IMR-90 (cell line): ENCODE measurements at regions not wholly inside any gene's neighbourhood (a gene's known extent, or its start where the extent isn't known, plus 50 kb on each side); places are given as distances from the start of the nearest gene placed in this dataset.

Experiments used
- ATAC-seq: fragments of 200-7000 bp; cut with Tn5 transposase; 2 replicates; pipeline ENCODE4 v1.9.1; 2020; ENCODE audit warnings: low read depth, mild to moderate bottlenecking, moderate library complexity
- BruUV-seq: library from RNA; stranded (reverse); fragments of 400-500 nt; replicated peaks from 2 replicates; lab custom pipeline; 2021; lab: Mats Ljungman, UMichigan
- CTCF ChIA-PET: fragments of 300-600 bp; formaldehyde crosslinking; extraction: SDS; loops from one replicate; lab custom pipeline; 2021; ENCODE audit warnings: antibody characterized with exemption; lab: Yijun Ruan, JAX
- POLR2A ChIA-PET: fragments of 300-600 bp; sonication (Branson Sonifier 250); formaldehyde crosslinking; loops from one replicate; lab custom pipeline; 2022; ENCODE audit warnings: antibody characterized with exemption; ENCODE audit not compliant: unreplicated experiment; lab: Charles Lee
- DNase-seq: peaks from one replicate; pipeline ENCODE4 v3.0.0; 2013
- H2AFZ ChIP-seq: replicated peaks from 2 replicates; pipeline ENCODE3; 2013; ENCODE audit warnings: low read length, mild to moderate bottlenecking; ENCODE audit not compliant: poor library complexity
- H2AK5ac ChIP-seq: 2 replicates; pipeline ENCODE4 v1.6.1; 2013; ENCODE audit warnings: low read depth, low read length, inconsistent platforms
- H2AK9ac ChIP-seq: replicated peaks from 2 replicates; pipeline ENCODE3; 2013; ENCODE audit warnings: mild to moderate bottlenecking, low read depth, low read length, moderate library complexity; ENCODE audit not compliant: poor library complexity
- H2BK120ac ChIP-seq: 2 replicates; pipeline ENCODE4 v1.6.1; 2013; ENCODE audit warnings: low read depth, low read length, inconsistent platforms
- H2BK15ac ChIP-seq: 3 replicates; pipeline ENCODE4 v1.6.1; 2013; ENCODE audit warnings: low read depth, low read length, inconsistent platforms
- H2BK20ac ChIP-seq: 2 replicates; pipeline ENCODE4 v1.6.1; 2013; ENCODE audit warnings: low read depth, mild to moderate bottlenecking, inconsistent platforms, low read length, moderate library complexity
- H2BK5ac ChIP-seq: 2 replicates; pipeline ENCODE4 v1.6.1; 2013; ENCODE audit warnings: mild to moderate bottlenecking, low read depth, low read length, inconsistent platforms; ENCODE audit not compliant: poor library complexity, severe bottlenecking
- H3K14ac ChIP-seq: replicated peaks from 2 replicates; pipeline ENCODE4 v1.6.1; 2013; ENCODE audit warnings: low read depth, low read length, inconsistent platforms
- H3K18ac ChIP-seq: 2 replicates; pipeline ENCODE4 v1.6.1; 2013; ENCODE audit warnings: low read depth, low read length, control low read depth
- H3K23ac ChIP-seq: 2 replicates; pipeline ENCODE4 v1.6.1; 2013; ENCODE audit warnings: low read depth, low read length, inconsistent platforms
- H3K27ac ChIP-seq: 2 replicates; pipeline ENCODE4 v1.5.1; 2013; ENCODE audit warnings: mild to moderate bottlenecking, control low read depth, low read length; ENCODE audit not compliant: insufficient read depth
- H3K27me3 ChIP-seq: 2 replicates; pipeline ENCODE4 v1.6.1; 2013; ENCODE audit warnings: low read length; ENCODE audit not compliant: control insufficient read depth, insufficient read depth
- H3K36me3 ChIP-seq: 2 replicates; pipeline ENCODE4 v1.6.1; 2013; ENCODE audit warnings: low read length, mixed read lengths; ENCODE audit not compliant: control insufficient read depth, insufficient read depth
- H3K4ac ChIP-seq: 2 replicates; pipeline ENCODE4 v1.6.1; 2013; ENCODE audit warnings: low read depth, low read length, inconsistent platforms
- H3K4me1 ChIP-seq: 2 replicates; pipeline ENCODE4 v1.6.1; 2013; ENCODE audit warnings: low read length, mixed read lengths; ENCODE audit not compliant: control insufficient read depth, insufficient read depth
- H3K4me2 ChIP-seq: 2 replicates; pipeline ENCODE4 v1.6.1; 2013; ENCODE audit warnings: low read depth, mild to moderate bottlenecking, control low read depth, low read length, moderate library complexity
- H3K4me3 ChIP-seq: 2 replicates; pipeline ENCODE4 v1.5.1; 2013; ENCODE audit warnings: low read depth, mild to moderate bottlenecking, control low read depth, low read length, moderate library complexity; ENCODE audit not compliant: insufficient read depth
- H3K56ac ChIP-seq: 2 replicates; pipeline ENCODE4 v1.6.1; 2013; ENCODE audit warnings: low read length, inconsistent platforms; ENCODE audit not compliant: insufficient read depth; ENCODE audit errors: extremely low read depth
- H3K79me1 ChIP-seq, 2 experiments: 2 replicates each; pipeline ENCODE4 v1.6.1; 2013; ENCODE audit warnings: low read length in 2 of 2, inconsistent platforms in 1 of 2, low read depth in 1 of 2
- H3K9ac ChIP-seq: 2 replicates; pipeline ENCODE4 v1.6.1; 2013; ENCODE audit warnings: low read depth, low read length, control low read depth
- H3K9me1 ChIP-seq: 2 replicates; pipeline ENCODE4 v1.6.1; 2013; ENCODE audit warnings: low read length, inconsistent platforms; ENCODE audit not compliant: insufficient read depth
- H3K9me3 ChIP-seq: 2 replicates; pipeline ENCODE4 v1.6.1; 2013; ENCODE audit warnings: low read length; ENCODE audit not compliant: control insufficient read depth, insufficient read depth
- H4K20me1 ChIP-seq: 2 replicates; pipeline ENCODE4 v1.6.1; 2013; ENCODE audit warnings: low read length, inconsistent platforms; ENCODE audit not compliant: insufficient read depth
- H4K5ac ChIP-seq: 2 replicates; pipeline ENCODE4 v1.6.1; 2013; ENCODE audit warnings: mild to moderate bottlenecking, low read depth, low read length, control low read depth
- H4K8ac ChIP-seq, 2 experiments: 2 replicates each; pipeline ENCODE4 v1.6.1; 2013; ENCODE audit warnings: low read depth in 2 of 2, low read length in 2 of 2, control low read depth in 1 of 2, inconsistent platforms in 1 of 2
- H4K91ac ChIP-seq: 2 replicates; pipeline ENCODE4 v1.6.1; 2013; ENCODE audit warnings: low read depth, low read length, inconsistent platforms; ENCODE audit not compliant: insufficient read depth
- BHLHE40 ChIP-seq: fragments of 150-350 bp; IDR thresholded peaks from 2 replicates; pipeline ENCODE4 v1.6.1; 2016; ENCODE audit warnings: mild to moderate bottlenecking, low read depth, low read length
- CEBPB ChIP-seq: IDR thresholded peaks from 2 replicates; pipeline ENCODE4 v1.6.1; 2012; ENCODE audit warnings: low read depth, low read length, improper control_type of control experiment
- CTCF ChIP-seq: conservative IDR thresholded peaks from 2 replicates; pipeline ENCODE4 v1.5.1; 2012; ENCODE audit warnings: mild to moderate bottlenecking, low read depth, low read length, improper control_type of control experiment
- FOS ChIP-seq: fragments of 150-350 bp; IDR thresholded peaks from 2 replicates; pipeline ENCODE4 v1.6.1; 2016; ENCODE audit warnings: low read depth, low read length
- MAFK ChIP-seq: IDR thresholded peaks from 2 replicates; pipeline ENCODE4 v1.6.1; 2012; ENCODE audit warnings: low read depth, low read length, improper control_type of control experiment
- MAZ ChIP-seq: IDR thresholded peaks from 2 replicates; pipeline ENCODE4 v1.6.1; 2012; ENCODE audit warnings: low read depth, mild to moderate bottlenecking, low read length, improper control_type of control experiment, moderate library complexity, borderline replicate concordance
- MXI1 ChIP-seq: IDR thresholded peaks from 2 replicates; pipeline ENCODE4 v1.6.1; 2012; ENCODE audit warnings: low read depth, mild to moderate bottlenecking, low read length, moderate library complexity, borderline replicate concordance
- RAD21 ChIP-seq: IDR thresholded peaks from 2 replicates; pipeline ENCODE4 v1.6.1; 2012; ENCODE audit warnings: low read length, improper control_type of control experiment
- SMC3 ChIP-seq: fragments of 150-350 bp; IDR thresholded peaks from 2 replicates; pipeline ENCODE4 v1.6.1; 2016; ENCODE audit warnings: low read depth, mild to moderate bottlenecking, antibody characterized with exemption, low read length, moderate library complexity
- WGBS, 2 experiments: methylation state at CpG; one replicate each; pipeline versions ENCODE4 v1.1.5 to v1.1.7; 2013; ENCODE audit warnings: missing lambda C conversion rate in 2 of 2; ENCODE audit not compliant: insufficient read length in 1 of 2; ENCODE audit errors: extremely low coverage in 2 of 2; 5-methylcytosine and 5-hydroxymethylcytosine counted together
- dilution Hi-C: fragments of 300-500 bp; cut with HindIII; formaldehyde crosslinking; loops from one replicate; pipeline ENCODE4 v1.14.3; 2018; ENCODE audit warnings: low sequenced_read_pairs; ENCODE audit not compliant: unreplicated experiment
- in situ Hi-C: fragments of 300-500 bp; cut with MboI; formaldehyde crosslinking; loops from 3 replicates; pipeline ENCODE4 v1.14.3; 2019; ENCODE audit warnings: low sequenced_read_pairs, inconsistent platforms, mixed read lengths
- intact Hi-C: fragments of 100-400 bp; cut with micrococcal nuclease; formaldehyde crosslinking; loops from 2 replicates; pipeline ENCODE4 v1.10.0; 2022

GRCh38 chr3:59464187-59464586 is 414.4 kb upstream of the CFAP20DC start:
- Histone ChIP-seq H3K27me3 (no peaks in the 10 kb centered on the region), H3K4me1 (no peaks in the 10 kb centered on the region), H3K9me3 (no peaks in the 10 kb centered on the region), H4K8ac (no peak overlapping the region), H2BK5ac (no peak overlapping the region), H4K20me1 (no peaks in the 10 kb centered on the region), H3K56ac (no peak overlapping the region), H3K36me3 (no peaks in the 10 kb centered on the region), H3K79me1 (no peaks in the 10 kb centered on the region), H2BK15ac (no peak overlapping the region), H2BK20ac (no peak overlapping the region), H3K4me3 (no peak overlapping the region), H2BK120ac (no peak overlapping the region), H4K5ac (no peak overlapping the region), H4K91ac (no peak overlapping the region), H3K9ac (no peak overlapping the region), H3K9me1 (no peaks in the 10 kb centered on the region), H3K4ac (no peak overlapping the region), H2AFZ (no peak overlapping the region), H2AK9ac (no peak overlapping the region), H3K14ac (no peak overlapping the region), H3K4me2 (no peak overlapping the region), H3K27ac (no peak overlapping the region), H2AK5ac (no peak overlapping the region), H3K23ac (no peak overlapping the region), H3K18ac (no peak overlapping the region)
- TF ChIP-seq CEBPB: no peak
- TF ChIP-seq BHLHE40: no peak
- no peak for TF ChIP-seq CTCF
- TF ChIP-seq FOS: no peak
- no peak for TF ChIP-seq RAD21
- no peak for TF ChIP-seq MAZ
- no peak for TF ChIP-seq MAFK
- TF ChIP-seq MXI1: no peak
- TF ChIP-seq SMC3: no peak
- in situ Hi-C loops: no loop called here
- CTCF ChIA-PET: no interaction called here
- no CpG with 5 or more reads among the region's 6 CpGs for WGBS, 2 experiments
- intact Hi-C loops: no loop called here
- DNase-seq: no peak
- no TSS peak for BruUV-seq
- dilution Hi-C loops: no loop called here
- POLR2A ChIA-PET: no interaction called here
- no peak for ATAC-seq
